NCI-H2196 (cell line): ENCODE measurements at regions not wholly inside any gene's neighbourhood (a gene's known extent, or its start where the extent isn't known, plus 50 kb on each side); places are given as distances from the start of the nearest gene placed in this dataset.
A peak's percentile ranks its signal among the peaks of the same experiment; 100 is the strongest.

ENCODE experiments used
- DNase-seq: peaks from one replicate; lab custom pipeline; 2025; ENCODE audit not compliant: unreplicated experiment; lab: John Stamatoyannopoulos, UW

DNA sequence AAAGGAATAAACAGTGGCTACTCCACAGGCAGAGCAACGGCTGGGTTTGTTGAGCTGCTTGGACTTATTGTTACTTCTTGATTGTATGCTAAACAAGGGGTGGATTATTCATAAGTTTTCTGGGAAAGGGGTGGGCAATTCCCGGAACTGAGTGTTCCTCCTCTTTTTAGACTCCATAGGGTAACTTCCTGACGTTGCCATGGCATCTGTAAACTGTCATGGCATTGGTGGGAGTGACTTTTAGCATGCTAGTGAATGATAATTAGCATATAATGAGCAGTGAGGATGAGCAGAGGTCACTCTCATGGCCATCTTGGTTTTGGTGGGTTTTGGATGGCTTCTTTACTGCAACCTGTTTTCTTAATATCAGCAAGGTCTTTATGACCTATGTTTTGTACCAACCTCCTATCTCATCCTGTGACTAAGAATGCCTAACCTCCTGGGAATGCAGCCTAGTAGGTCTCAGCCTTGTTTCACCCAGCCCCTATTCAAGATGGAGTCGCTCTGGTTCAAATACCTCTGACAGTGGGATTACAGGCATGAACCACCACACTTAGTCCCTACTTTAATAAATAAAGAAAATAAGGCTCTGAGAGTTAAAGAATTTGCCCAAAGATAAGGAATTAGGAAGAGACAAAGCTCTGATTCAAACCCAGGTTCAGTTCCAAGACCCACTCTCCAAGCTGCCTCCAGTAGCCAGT, 65.6 kb upstream of the CLMP start:
- DNase-seq: no peak

DNA sequence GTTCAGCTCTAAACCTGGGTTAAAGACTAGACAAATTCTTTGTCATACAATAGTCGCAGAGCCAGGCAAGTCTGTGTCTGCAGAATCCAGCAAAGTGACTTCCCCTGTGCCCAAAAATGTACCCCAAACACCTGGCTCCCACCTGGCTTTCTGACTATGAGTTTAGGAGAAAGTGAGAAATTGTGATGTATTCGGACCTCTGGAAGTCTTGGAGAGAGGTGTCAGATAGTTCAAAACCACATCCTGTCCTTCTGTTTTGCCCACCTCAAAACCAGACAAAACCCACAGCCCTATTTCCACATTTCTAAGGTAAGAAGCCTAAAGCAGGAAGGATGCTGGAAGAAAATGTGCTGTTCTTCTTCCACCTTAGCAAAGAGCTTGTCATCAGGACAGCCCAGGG, 63.8 kb upstream of the CLMP start:
- DNase-seq: no peak

- no peak for DNase-seq
Observed at GRCh38 chr11:123257370-123257769, 62.3 kb upstream of the CLMP start.

- no peak for DNase-seq
Observed at GRCh38 chr11:123255909-123256308, 60.9 kb upstream of the CLMP start.

GRCh38 chr11:123254357-123254756, 59.3 kb upstream of the CLMP start:
- DNase-seq: no peak

DNA sequence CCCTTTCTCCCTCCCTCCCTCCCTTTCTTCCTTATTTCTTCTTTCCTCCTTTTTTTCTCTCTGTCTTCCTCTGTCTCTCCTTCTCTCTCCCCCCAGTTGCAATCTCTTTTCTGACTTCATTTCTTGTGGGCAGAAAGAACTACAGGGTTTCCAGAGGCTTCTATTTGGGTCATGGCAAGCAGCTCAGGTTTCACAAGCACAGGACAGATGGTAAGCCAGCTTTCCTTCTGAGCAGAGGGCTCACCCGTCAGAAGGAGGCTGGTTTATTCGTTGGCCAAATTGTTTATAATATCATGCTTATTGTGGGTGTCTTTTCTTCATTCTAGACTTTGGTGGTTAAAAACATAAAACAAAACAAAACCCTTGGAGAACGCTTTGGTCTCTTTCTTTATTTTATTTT, 58.9 kb upstream of the CLMP start:
- no peak for DNase-seq

- DNase-seq: no peak
Observed at GRCh38 chr11:123253223-123253622, 58.2 kb upstream of the CLMP start.

GRCh38 chr11:123251657-123252344, 56.8 kb upstream of the CLMP start:
- DNase-seq: no peak

GRCh38 chr11:123250892-123251656, 56.0 kb upstream of the CLMP start:
- DNase-seq: no peak

GRCh38 chr11:123249354-123249753, 54.3 kb upstream of the CLMP start:
- no peak for DNase-seq

DNA sequence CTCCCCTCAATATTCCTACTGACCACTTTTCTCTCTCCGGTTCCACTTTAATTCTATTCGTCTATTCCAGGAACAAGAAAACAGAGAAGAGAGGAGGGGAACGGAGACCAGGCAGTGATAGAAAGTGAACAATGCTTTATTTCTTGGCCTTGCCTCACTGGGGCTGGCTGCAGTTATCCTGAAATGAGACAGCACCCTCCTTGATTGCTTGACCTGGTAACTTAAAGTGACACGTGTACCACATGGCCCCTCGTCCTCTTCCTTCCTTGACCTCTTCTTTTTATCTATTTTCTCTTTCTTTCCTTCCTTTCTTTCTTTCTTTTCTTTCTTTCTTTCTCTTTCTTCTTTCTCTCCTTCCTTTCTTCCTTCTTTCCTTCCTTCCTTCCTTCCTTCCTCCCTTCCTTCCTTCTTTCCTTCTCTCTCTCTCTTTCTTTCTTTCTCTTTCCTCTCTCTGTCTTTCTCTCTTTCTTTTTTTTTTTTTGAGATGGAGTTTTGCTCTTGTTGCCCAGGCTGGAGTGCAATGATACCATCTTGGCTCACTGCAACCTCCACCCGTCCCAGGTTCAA, 52.8 kb upstream of the CLMP start:
- no peak for DNase-seq

GRCh38 chr11:123247496-123247799, 52.4 kb upstream of the CLMP start:
- no peak for DNase-seq

GRCh38 chr11:123246749-123247495, 51.9 kb upstream of the CLMP start:
- DNase-seq: peak; percentile 74

DNA sequence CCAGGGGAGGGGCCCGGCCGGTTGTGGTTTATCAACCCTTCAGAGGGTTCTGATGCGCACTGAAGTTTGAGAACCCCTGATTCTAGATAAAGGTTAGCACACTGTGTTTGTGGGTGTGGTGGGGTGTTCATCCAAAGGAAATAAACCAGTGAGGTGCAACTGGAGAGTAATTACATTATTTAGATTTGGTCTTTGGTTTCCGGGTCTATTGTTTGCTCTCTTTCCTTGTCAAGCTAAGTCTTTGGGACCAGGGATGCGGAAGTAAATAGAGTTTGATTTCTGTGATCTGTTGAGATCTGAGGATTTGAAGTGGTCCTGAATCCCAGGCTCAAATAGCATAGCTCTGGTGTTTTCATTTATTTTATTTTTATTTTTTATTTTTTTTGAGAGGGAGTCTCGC, 50.5 kb upstream of the CLMP start:
- no peak for DNase-seq
